ENCODE measurements at regions not wholly inside any gene's neighbourhood (a gene's known extent, or its start where the extent isn't known, plus 50 kb on each side); places are given as distances from the start of the nearest gene placed in this dataset.

DNA sequence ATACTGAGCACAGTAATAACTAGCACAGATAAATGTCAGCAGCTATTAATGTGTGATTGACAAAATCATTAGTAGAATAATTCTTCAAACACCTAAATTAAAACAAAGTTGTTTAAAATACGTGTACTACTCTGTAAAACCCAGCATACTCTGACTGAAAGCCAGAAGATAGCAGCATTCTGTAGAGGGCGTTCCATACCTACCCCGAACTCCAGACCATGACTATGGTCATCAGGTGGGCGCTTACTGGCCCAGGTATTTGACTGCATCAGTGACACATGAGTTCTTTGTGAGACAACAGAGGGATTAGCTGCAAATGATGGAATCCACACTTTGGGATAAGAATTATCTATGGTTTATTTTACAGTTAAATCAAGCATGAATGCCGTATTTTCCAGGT is 139.7 kb upstream of the POGK start:
- no peak overlapping the region for H3K4me3 ChIP-seq (ENCODE audit: low read length)
- TF ChIP-seq, protein P1, sequence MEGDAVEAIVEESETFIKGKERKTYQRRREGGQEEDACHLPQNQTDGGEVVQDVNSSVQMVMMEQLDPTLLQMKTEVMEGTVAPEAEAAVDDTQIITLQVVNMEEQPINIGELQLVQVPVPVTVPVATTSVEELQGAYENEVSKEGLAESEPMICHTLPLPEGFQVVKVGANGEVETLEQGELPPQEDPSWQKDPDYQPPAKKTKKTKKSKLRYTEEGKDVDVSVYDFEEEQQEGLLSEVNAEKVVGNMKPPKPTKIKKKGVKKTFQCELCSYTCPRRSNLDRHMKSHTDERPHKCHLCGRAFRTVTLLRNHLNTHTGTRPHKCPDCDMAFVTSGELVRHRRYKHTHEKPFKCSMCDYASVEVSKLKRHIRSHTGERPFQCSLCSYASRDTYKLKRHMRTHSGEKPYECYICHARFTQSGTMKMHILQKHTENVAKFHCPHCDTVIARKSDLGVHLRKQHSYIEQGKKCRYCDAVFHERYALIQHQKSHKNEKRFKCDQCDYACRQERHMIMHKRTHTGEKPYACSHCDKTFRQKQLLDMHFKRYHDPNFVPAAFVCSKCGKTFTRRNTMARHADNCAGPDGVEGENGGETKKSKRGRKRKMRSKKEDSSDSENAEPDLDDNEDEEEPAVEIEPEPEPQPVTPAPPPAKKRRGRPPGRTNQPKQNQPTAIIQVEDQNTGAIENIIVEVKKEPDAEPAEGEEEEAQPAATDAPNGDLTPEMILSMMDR (IDR thresholded peaks at IDR 0.05; ENCODE audit: insufficient read depth, low read depth, low read length, missing control alignments): no peak
- DNase-seq (ENCODE audit: low read depth): no peak

DNA sequence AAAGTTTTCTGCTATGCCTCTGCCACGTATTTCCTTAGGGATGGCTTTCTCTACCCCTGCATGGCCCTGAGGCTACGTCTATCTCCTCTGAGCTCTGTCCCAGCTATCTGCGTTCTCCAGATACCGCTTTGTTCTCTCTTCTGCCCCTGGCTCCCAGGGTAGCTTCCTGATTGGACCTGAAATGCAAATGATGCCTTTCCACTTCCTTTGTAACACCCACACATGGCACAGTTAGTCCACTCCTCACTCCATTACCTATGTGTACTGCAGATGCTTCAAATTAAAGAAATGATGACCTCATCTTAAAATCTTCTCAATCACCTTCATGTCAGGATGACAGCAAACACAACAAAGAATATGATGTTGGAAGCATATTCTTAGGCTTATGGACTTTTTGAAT is 138.6 kb upstream of the POGK start:
- TF ChIP-seq, protein P1 (IDR thresholded peaks at IDR 0.05; ENCODE audit: insufficient read depth, low read depth, low read length, missing control alignments): no peak

GRCh38 chr1:166701603-166702100 is 137.6 kb upstream of the POGK start:
- TF ChIP-seq, protein P1 (IDR thresholded peaks at IDR 0.05; ENCODE audit: insufficient read depth, low read depth, low read length, missing control alignments): no peak
- H3K4me3 ChIP-seq (ENCODE audit: low read length): no peak overlapping the region
- DNase-seq (ENCODE audit: low read depth): no peak

More for the DNA sequence above, 138.6 kb upstream of the POGK start:
- DNase-seq (ENCODE audit: low read depth): no peak
- no peak overlapping the region for H3K4me3 ChIP-seq (ENCODE audit: low read length)

- TF ChIP-seq, protein P1 (IDR thresholded peaks at IDR 0.05; ENCODE audit: insufficient read depth, low read depth, low read length, missing control alignments): no peak
- H3K4me3 ChIP-seq (ENCODE audit: low read length): no peak overlapping the region
- no peak for DNase-seq (ENCODE audit: low read depth)
These were observed 136.1 kb upstream of the POGK start for GRCh38 chr1:166703141-166703540.

DNA sequence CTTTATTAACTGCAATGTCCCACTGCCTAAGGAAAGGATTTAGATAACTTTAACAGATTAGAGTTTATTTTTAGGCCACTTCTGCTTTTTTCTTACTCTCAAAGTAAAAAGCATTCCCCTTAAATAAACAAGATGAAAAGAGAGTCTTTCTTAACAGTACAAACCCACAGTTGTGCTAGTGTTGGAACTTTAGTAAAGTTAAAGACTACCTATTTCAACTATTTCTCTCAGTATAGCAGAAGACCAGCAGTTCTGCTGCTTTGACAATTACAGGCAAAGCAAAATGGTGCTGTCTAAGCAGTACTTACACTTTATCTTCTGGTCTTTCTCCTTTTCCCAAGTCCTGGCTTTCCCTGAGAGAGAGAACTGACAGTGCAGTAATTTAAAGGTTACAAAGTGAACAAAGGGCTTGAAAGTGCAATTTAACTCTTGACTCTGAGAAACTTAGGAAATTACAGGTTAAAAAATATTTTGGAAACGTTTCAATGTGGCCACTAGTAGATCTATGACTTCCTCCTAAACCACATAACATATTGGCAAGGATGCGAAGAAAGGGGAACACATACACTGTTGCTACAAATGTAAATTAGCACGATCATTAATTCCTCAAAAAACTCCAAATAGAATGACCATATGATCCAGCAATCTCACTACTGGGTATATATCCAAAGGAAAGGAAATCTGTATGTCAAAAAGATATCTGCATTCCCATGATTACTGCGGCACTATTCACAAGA is 135.4 kb upstream of the POGK start:
- no peak for DNase-seq (ENCODE audit: low read depth)
- TF ChIP-seq, protein P1 (IDR thresholded peaks at IDR 0.05; ENCODE audit: insufficient read depth, low read depth, low read length, missing control alignments): no peak
- H3K4me3 ChIP-seq (ENCODE audit: low read length): no peak overlapping the region

DNA sequence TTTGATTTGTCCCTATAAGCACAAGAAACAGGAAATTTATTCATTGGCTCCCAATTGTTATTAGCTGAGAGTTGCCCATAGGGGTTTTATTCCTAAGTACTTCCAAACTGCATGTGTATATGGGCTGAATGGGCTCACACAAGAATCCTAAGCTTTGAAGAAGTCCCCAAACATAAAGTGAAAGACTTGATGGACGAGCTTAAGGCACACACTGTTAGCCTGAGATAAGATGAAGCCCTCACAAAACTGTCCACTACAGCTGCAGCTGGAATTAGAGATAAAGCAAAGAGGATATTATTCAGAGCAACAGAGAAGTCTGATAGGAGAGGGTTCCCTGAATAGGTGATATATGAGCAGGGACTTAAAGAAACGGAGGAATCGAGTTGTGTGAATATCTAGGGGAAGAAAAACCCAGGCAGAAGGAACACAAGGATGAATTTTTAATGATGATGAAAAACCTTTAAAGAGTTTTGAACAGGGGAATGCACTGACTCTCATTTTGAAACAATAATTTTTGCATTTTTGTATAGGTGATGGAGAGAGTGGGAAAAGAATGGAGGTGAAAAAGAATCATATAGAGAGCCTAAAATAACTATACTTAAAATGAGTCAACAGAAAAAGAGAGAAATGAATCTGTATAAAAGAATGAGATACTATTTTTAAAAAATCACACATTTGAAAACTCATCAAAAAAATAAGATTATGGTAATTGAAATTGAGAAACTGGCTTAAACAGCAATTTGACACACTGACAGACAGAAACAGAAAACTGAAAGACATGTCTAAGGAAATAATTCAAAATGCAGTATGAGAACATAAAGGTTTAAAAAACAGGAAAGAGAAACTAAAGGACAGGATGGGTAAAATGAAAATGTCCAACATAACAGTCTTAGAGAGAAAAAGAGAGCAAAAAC is 133.6 kb upstream of the POGK start:
- no peak for DNase-seq (ENCODE audit: low read depth)
- H3K4me3 ChIP-seq (ENCODE audit: low read length): no peak overlapping the region
- TF ChIP-seq, protein P1 (IDR thresholded peaks at IDR 0.05; ENCODE audit: insufficient read depth, low read depth, low read length, missing control alignments): no peak

Measured in epithelial cell of esophagus (primary cell).